GM21619 (cell line): ENCODE measurements at regions not wholly inside any gene's neighbourhood (a gene's known extent, or its start where the extent isn't known, plus 50 kb on each side); places are given as distances from the start of the nearest gene placed in this dataset.

ENCODE experiments used
- ATAC-seq: cut with Tn5 transposase; IDR thresholded peaks from one replicate; pipeline ENCODE4 v1.9.1; 2021; ENCODE audit not compliant: unreplicated experiment

- no peak for ATAC-seq
Observed at GRCh38 chr16:86898386-86898785, 320.0 kb downstream of the FOXL1 start.

- no peak for ATAC-seq
Observed at GRCh38 chr16:86899151-86899550, 320.8 kb downstream of the FOXL1 start.

GRCh38 chr16:86899757-86900156 lies 321.4 kb downstream of the FOXL1 start:
- ATAC-seq: no peak

- ATAC-seq: no peak
Observed at GRCh38 chr16:86901483-86901882, 323.1 kb downstream of the FOXL1 start.

GRCh38 chr16:86902656-86903001 lies 324.3 kb downstream of the FOXL1 start:
- no peak for ATAC-seq

GRCh38 chr16:86903068-86903467 lies 324.7 kb downstream of the FOXL1 start:
- no peak for ATAC-seq

- ATAC-seq: no peak
Observed at GRCh38 chr16:86905302-86905701, 327.0 kb downstream of the FOXL1 start.

GRCh38 chr16:86906623-86907022 lies 328.3 kb downstream of the FOXL1 start:
- ATAC-seq: no peak

- no peak for ATAC-seq
Observed at GRCh38 chr16:86909359-86910160, 331.2 kb downstream of the FOXL1 start.

GRCh38 chr16:86910161-86910769 lies 331.9 kb downstream of the FOXL1 start:
- ATAC-seq: no peak

GRCh38 chr16:86911437-86911958 lies 333.1 kb downstream of the FOXL1 start:
- no peak for ATAC-seq

GRCh38 chr16:86913886-86914285 lies 335.5 kb downstream of the FOXL1 start:
- no peak for ATAC-seq

- no peak for ATAC-seq
Observed at GRCh38 chr16:86914876-86915717, 336.7 kb downstream of the FOXL1 start.

- ATAC-seq: no peak
Observed at GRCh38 chr16:86917471-86918365, 339.4 kb downstream of the FOXL1 start.

GRCh38 chr16:86918637-86919036 lies 340.3 kb downstream of the FOXL1 start:
- no peak for ATAC-seq

GRCh38 chr16:86919078-86919477 lies 340.7 kb downstream of the FOXL1 start:
- no peak for ATAC-seq

- no peak for ATAC-seq
Observed at GRCh38 chr16:86919578-86920305, 341.4 kb downstream of the FOXL1 start.

GRCh38 chr16:86921289-86921688 lies 342.9 kb downstream of the FOXL1 start:
- ATAC-seq: no peak

- ATAC-seq: no peak
Observed at GRCh38 chr16:86922311-86922710, 344.0 kb downstream of the FOXL1 start.

GRCh38 chr16:86923656-86924055 lies 345.3 kb downstream of the FOXL1 start:
- ATAC-seq: no peak
